GM19023 (cell line): ENCODE measurements at regions not wholly inside any gene's neighbourhood (a gene's known extent, or its start where the extent isn't known, plus 50 kb on each side); places are given as distances from the start of the nearest gene placed in this dataset.

Experiments used
- ATAC-seq: cut with Tn5 transposase; IDR thresholded peaks from one replicate; pipeline ENCODE4 v1.9.1; 2021; ENCODE audit warnings: mild to moderate bottlenecking, moderate library complexity; ENCODE audit not compliant: unreplicated experiment

GRCh38 chr11:104609311-104610085, 288.8 kb downstream of the CASP12 start:
- ATAC-seq = no peak

- no peak for ATAC-seq
Measured at GRCh38 chr11:104602643-104603042, 295.6 kb downstream of the CASP12 start.

GRCh38 chr11:104594228-104594958, 303.9 kb downstream of the CASP12 start:
- no peak for ATAC-seq

GRCh38 chr11:104588970-104589369, 309.3 kb downstream of the CASP12 start:
- no peak for ATAC-seq

- no peak for ATAC-seq
Measured at GRCh38 chr11:104588446-104588845, 309.8 kb downstream of the CASP12 start.

GRCh38 chr11:104584823-104585222, 313.4 kb downstream of the CASP12 start:
- ATAC-seq = no peak

- no peak for ATAC-seq
Measured at GRCh38 chr11:104583857-104584256, 314.4 kb downstream of the CASP12 start.

- ATAC-seq = no peak
Measured at GRCh38 chr11:104582431-104582830, 315.8 kb downstream of the CASP12 start.

GRCh38 chr11:104581246-104581980, 316.8 kb downstream of the CASP12 start:
- no peak for ATAC-seq

- ATAC-seq = no peak
Measured at GRCh38 chr11:104573441-104573990, 324.7 kb downstream of the CASP12 start.

- ATAC-seq = no peak
Measured at GRCh38 chr11:104572279-104572678, 326.0 kb downstream of the CASP12 start.

GRCh38 chr11:104570078-104570701, 328.1 kb downstream of the CASP12 start:
- ATAC-seq = no peak

GRCh38 chr11:104565583-104565961, 332.7 kb downstream of the CASP12 start:
- no peak for ATAC-seq

- no peak for ATAC-seq
Measured at GRCh38 chr11:104564921-104565582, 333.2 kb downstream of the CASP12 start.

GRCh38 chr11:104556606-104557301, 341.5 kb downstream of the CASP12 start:
- ATAC-seq = no peak

GRCh38 chr11:104549019-104549418, 349.2 kb downstream of the CASP12 start:
- ATAC-seq = no peak

GRCh38 chr11:104547996-104548661, 350.1 kb downstream of the CASP12 start:
- no peak for ATAC-seq

GRCh38 chr11:104546501-104546900, 351.8 kb downstream of the CASP12 start:
- no peak for ATAC-seq

- ATAC-seq = no peak
Measured at GRCh38 chr11:104541701-104542100, 356.6 kb downstream of the CASP12 start.
